GM12864 (cell line): ENCODE measurements at regions not wholly inside any gene's neighbourhood (a gene's known extent, or its start where the extent isn't known, plus 50 kb on each side); places are given as distances from the start of the nearest gene placed in this dataset.
"Not testable (repeated sequence)": the region's sequence is repeated elsewhere in the genome, so short reads cannot be mapped to it uniquely, and the experiment has no call there.

Source experiments
- DNase-seq: peaks from one replicate; pipeline ENCODE4 v3.0.0-alpha.2; 2011; ENCODE audit warnings: low read depth
- H3K4me3 ChIP-seq: 2 replicates; pipeline ENCODE4 v1.5.1; 2011; ENCODE audit warnings: mild to moderate bottlenecking, low read depth, low read length, control low read depth
- TF ChIP-seq, protein P1 (sequence below): IDR thresholded peaks from 2 replicates; pipeline ENCODE4 v1.5.1; 2011; ENCODE audit warnings: low read depth, mild to moderate bottlenecking, moderate library complexity, low read length, control low read depth, inconsistent platforms; ENCODE audit errors: missing control alignments

DNA sequence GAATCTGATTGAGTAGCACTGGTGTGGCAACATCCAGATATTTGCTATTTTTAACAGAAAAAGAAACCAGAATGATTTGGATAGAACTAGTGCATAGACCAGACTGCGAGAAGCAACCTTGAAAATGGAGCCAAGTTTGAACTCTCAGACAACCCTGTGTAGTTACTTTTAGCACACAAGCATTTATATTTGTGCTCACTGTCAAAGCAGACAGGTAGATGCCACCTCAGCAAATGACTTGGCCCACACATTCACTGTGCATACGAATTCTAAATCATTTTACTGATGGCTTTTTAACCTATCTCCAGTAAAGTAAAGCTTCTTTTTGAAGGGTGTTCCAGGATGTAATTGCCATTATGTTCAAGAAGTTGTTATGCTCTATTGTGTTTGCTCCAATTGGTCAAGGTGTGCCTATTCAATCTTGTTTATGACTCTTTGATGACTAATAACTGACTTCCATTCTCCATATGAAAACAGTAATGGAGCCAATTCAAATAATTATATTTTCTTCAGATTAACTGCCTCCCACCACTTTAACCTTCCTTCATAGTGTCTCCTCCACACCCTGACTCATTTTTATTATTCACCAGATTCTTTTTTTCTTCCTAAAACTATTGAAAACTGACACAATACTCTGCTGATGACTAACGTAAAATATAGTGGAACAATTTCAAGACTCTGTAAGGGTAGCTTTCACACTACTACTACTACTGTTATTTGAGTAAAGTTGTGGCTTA lies 138.5 kb downstream of the CCER1 start:
- no peak overlapping the region for H3K4me3 ChIP-seq
- TF ChIP-seq, protein P1, sequence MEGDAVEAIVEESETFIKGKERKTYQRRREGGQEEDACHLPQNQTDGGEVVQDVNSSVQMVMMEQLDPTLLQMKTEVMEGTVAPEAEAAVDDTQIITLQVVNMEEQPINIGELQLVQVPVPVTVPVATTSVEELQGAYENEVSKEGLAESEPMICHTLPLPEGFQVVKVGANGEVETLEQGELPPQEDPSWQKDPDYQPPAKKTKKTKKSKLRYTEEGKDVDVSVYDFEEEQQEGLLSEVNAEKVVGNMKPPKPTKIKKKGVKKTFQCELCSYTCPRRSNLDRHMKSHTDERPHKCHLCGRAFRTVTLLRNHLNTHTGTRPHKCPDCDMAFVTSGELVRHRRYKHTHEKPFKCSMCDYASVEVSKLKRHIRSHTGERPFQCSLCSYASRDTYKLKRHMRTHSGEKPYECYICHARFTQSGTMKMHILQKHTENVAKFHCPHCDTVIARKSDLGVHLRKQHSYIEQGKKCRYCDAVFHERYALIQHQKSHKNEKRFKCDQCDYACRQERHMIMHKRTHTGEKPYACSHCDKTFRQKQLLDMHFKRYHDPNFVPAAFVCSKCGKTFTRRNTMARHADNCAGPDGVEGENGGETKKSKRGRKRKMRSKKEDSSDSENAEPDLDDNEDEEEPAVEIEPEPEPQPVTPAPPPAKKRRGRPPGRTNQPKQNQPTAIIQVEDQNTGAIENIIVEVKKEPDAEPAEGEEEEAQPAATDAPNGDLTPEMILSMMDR = no peak
- no peak for DNase-seq

DNA sequence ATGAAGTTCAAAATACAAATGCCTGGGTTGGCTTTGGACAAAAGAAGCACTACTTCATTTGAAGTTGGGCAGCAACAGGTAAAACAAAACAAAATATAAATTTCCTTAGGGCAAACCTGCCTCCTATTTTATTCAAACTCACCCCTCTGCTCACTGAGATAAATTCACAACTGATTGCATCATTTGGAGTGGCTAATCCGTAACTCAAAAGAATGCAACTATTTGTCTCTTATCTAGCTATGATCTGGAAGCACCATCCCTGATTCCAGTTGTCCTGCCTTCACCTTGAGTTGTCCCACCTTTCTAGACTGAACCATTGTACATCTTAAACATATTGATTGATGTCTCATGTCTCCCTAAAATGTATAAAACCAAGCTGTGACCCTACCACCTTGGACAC lies 145.0 kb downstream of the CCER1 start:
- no peak overlapping the region for H3K4me3 ChIP-seq
- TF ChIP-seq, protein P1 = no peak
- no peak for DNase-seq

DNA sequence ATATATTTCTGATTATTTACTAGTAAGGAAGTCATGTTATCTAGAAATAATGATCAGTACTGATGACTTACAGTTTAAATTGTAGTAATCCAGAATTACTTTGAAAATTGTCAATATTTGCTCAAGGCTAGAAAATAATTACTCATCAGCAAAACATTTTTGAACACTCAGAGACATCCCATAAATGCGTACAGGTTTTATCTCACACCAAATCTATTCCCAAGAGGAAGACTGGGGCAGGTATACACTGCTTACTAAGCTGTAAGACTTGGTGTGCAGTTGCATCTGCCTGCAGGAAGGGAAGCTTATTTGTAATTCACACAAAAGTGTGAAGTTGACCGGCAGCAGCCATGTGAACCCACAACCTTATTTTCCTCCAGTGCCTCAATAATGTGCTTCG lies 146.4 kb downstream of the CCER1 start:
- TF ChIP-seq, protein P1 = no peak
- DNase-seq = no peak
- H3K4me3 ChIP-seq = no peak overlapping the region

DNA sequence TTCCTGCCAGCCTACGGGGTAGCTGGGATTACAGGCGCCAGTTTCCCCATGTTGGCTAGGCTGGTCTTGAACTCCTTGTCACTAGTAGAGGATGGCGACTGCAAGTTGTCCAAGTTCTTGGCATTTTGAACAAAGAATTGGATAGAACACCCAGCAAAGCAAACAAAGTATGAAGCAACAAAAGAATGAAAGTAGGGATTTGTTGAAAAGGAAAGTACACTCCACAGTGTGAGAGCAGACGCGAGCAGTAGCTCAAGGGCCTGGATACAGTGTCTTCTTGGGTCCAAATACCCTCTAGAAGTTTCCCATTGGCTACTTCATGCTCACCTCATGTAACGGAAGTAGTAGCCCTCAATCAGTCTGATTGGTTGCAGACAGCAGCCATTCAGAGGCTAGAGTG lies 152.2 kb downstream of the CCER1 start:
- no peak for DNase-seq
- TF ChIP-seq, protein P1 = no peak

DNA sequence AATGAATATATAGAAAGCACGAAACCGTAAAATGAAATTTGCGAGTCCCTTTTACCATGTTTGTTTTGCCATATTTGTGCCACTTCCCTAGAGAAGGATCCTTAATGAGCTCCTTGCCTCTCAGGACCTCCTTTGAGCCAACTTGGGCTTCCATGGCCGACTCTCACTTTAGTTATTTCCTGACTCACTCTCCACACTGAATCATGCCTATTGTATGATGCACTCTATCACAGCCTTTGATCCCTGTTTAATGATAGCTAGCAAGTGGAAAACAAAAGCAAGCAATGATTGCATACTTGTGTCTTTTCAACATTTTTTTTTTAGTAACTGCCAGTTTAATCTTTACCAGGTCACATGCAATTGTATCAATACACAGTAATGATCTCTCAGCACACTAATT lies 153.2 kb downstream of the CCER1 start:
- DNase-seq = no peak
- TF ChIP-seq, protein P1 = no peak
- no peak overlapping the region for H3K4me3 ChIP-seq

More for the DNA sequence above, 152.2 kb downstream of the CCER1 start:
- no peak overlapping the region for H3K4me3 ChIP-seq

DNA sequence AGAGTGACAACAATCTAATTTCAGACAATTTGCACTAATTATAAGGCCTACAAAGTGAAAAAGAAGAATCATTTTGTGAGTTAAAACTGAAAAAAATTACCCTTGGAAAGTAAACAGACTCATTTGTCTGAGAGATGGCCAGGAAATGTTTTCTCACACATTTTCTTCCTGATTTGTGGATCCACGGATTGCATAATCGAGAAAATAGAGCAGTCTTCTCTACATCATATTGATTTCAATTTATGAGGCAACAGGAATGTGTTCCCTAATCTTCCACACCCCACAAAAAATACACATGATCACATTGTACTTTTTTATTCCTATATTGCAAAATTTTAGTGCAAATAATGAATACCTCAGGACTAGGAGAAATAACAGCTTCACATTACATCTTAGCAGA lies 160.8 kb downstream of the CCER1 start:
- TF ChIP-seq, protein P1 = no peak
- no peak for DNase-seq
- no peak overlapping the region for H3K4me3 ChIP-seq

DNA sequence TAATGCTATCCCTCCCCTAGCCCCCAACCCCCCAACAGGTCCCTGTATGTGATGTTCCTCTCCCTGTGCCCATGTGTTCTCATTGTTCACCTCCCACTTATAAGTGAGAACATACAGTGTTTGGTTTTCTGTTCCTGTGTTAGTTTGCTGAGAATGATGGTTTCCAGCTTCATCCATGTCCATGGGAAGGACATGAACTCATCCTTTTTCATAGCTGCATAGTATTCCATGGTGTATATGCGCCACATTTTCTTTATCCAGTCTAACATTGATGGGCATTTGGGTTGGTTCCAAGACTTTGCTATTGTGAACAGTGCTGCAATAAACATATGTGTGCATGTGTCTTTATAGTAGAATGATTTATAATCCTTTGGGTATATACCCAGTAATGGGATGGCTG lies 162.3 kb downstream of the CCER1 start:
- H3K4me3 ChIP-seq = not testable (repeated sequence)

More for the DNA sequence above, 162.3 kb downstream of the CCER1 start:
- DNase-seq = not testable (repeated sequence)
